ENCODE measurements at regions not wholly inside any gene's neighbourhood (a gene's known extent, or its start where the extent isn't known, plus 50 kb on each side); places are given as distances from the start of the nearest gene placed in this dataset.
A peak's percentile ranks its signal among the peaks of the same experiment; 100 is the strongest.
"Not testable (repeated sequence)": the region's sequence is repeated elsewhere in the genome, so short reads cannot be mapped to it uniquely, and the experiment has no call there.

- no peak overlapping the region for H3K4me3 ChIP-seq (replicated peaks; ENCODE audit: low read depth, low read length)
- no peak for DNase-seq (ENCODE audit: low read depth)
- TF ChIP-seq, protein P1, sequence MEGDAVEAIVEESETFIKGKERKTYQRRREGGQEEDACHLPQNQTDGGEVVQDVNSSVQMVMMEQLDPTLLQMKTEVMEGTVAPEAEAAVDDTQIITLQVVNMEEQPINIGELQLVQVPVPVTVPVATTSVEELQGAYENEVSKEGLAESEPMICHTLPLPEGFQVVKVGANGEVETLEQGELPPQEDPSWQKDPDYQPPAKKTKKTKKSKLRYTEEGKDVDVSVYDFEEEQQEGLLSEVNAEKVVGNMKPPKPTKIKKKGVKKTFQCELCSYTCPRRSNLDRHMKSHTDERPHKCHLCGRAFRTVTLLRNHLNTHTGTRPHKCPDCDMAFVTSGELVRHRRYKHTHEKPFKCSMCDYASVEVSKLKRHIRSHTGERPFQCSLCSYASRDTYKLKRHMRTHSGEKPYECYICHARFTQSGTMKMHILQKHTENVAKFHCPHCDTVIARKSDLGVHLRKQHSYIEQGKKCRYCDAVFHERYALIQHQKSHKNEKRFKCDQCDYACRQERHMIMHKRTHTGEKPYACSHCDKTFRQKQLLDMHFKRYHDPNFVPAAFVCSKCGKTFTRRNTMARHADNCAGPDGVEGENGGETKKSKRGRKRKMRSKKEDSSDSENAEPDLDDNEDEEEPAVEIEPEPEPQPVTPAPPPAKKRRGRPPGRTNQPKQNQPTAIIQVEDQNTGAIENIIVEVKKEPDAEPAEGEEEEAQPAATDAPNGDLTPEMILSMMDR (IDR thresholded peaks at IDR 0.05; ENCODE audit: low read length, missing control alignments), result no peak
Observed at GRCh38 chr6:115843945-115844344, 216.7 kb downstream of the FRK start.

GRCh38 chr6:115842338-115842737 lies 218.4 kb downstream of the FRK start:
- TF ChIP-seq, protein P1 (IDR thresholded peaks at IDR 0.05; ENCODE audit: low read length, missing control alignments), result no peak
- DNase-seq (ENCODE audit: low read depth), result no peak
- H3K4me3 ChIP-seq (replicated peaks; ENCODE audit: low read depth, low read length), result no peak overlapping the region

DNA sequence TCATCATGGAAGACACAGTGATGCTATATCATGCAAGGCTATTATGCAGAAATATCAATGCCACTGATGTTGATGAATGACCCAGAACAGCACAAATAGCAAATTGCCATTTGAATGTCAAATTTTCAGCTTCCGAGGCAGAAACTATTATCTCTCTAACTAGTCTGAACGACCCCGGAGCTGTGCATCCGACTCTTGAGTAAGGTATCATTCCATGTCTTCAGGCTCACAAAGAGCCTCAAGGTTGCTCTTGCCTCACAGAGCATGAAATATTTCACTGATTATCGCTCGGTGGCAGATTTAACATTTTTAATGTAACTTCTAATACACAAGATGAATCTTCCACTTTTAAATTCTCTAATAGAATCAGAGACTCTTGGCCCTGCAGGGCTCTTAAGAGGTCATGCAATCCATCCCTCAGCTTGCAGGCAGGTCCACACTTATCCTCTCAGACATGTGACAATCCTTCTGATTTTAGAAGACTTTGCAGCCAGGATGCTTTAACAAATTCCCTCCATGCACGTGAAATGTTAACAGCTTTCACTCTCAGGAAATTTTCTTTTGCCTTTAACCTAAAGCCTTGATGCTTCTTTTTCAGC lies 221.0 kb downstream of the FRK start:
- TF ChIP-seq, protein P1 (IDR thresholded peaks at IDR 0.05; ENCODE audit: low read length, missing control alignments), result no peak

DNA sequence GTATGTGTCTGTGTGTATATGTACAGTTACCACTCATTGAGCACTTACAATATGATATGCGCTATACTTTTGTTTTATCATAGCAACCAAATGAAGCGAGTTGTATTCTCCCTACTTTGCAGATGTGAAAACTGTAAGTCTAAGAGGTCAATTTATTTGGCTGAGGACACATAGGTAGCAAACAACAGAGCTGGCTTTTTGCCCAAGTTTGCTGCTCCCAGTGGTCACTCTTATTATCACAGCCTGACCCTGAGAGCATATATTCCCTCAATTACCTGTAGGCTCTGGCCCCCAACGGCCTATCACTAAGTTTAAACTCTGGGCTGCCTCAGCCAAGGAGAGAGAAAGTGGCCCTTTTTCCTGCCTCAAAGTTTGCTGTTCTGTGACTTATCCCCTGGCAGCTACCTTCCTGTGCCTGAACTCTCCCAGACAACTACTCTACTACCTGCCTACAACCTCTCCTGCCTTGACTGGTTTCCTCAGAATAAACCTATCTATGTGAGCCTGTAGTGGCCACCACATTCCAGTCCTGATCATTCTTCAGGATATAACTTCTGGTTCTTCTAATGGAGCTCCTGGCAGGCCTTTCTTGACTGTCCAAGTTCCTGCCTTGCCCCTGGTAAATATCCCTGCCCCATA lies 221.8 kb downstream of the FRK start:
- TF ChIP-seq, protein P1 (IDR thresholded peaks at IDR 0.05; ENCODE audit: low read length, missing control alignments), result peak; percentile 46
- no peak overlapping the region for H3K4me3 ChIP-seq (replicated peaks; ENCODE audit: low read depth, low read length)
- DNase-seq (ENCODE audit: low read depth), result peak; percentile 38

More for the DNA sequence above, 221.0 kb downstream of the FRK start:
- DNase-seq (ENCODE audit: low read depth), result no peak
- H3K4me3 ChIP-seq (replicated peaks; ENCODE audit: low read depth, low read length), result no peak overlapping the region

DNA sequence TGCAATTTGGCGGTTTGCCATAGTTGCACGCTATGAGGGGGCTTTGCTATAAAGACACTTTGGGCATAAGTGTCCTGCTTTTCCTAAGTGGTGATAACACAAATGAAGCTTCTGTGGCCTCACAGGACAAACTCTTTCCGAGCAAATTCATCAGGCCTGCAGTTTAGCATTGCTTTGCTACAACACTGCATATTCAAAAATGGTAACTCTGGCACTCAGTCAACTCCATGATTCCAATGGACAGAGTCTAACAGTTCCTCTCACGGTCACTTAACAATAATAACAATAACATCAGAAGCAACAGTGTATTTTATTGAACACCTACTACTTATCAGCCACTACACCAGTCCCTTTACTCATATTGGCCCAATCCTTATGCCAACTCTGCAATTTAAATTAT lies 222.5 kb downstream of the FRK start:
- H3K4me3 ChIP-seq (replicated peaks; ENCODE audit: low read depth, low read length), result no peak overlapping the region
- TF ChIP-seq, protein P1 (IDR thresholded peaks at IDR 0.05; ENCODE audit: low read length, missing control alignments), result no peak
- DNase-seq (ENCODE audit: low read depth), result no peak

- DNase-seq (ENCODE audit: low read depth); H3K4me3 ChIP-seq (replicated peaks; ENCODE audit: low read depth, low read length): not testable (repeated sequence)
Observed at GRCh38 chr6:115836374-115836773, 224.3 kb downstream of the FRK start.

GRCh38 chr6:115835314-115835713 lies 225.4 kb downstream of the FRK start:
- DNase-seq (ENCODE audit: low read depth), result no peak
- no peak overlapping the region for H3K4me3 ChIP-seq (replicated peaks; ENCODE audit: low read depth, low read length)
- TF ChIP-seq, protein P1 (IDR thresholded peaks at IDR 0.05; ENCODE audit: low read length, missing control alignments), result no peak

DNA sequence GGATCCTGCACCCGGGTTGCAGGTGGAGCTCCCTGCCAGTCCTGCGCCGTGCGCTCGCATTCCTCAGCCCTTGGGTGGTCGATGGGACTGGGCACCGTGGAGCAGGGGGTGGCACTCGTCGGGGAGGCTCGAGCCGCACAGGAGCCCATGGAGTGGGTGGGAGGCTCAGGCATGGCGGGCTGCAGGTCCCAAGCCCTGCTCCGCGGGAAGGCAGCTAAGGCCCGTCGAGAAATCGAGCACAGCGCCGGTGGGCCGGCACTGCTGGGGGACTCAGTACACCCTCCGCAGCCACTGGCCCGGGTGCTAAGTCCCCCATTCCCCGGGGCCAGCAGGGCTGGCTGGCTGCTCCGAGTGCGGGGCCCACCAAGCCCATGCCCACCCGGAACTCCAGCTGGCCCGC lies 226.1 kb downstream of the FRK start:
- not testable (repeated sequence) for H3K4me3 ChIP-seq (replicated peaks; ENCODE audit: low read depth, low read length); DNase-seq (ENCODE audit: low read depth)
